ENCODE measurements at regions not wholly inside any gene's neighbourhood (a gene's known extent, or its start where the extent isn't known, plus 50 kb on each side); places are given as distances from the start of the nearest gene placed in this dataset.
"Not testable (repeated sequence)": the region's sequence is repeated elsewhere in the genome, so short reads cannot be mapped to it uniquely, and the experiment has no call there.

DNA sequence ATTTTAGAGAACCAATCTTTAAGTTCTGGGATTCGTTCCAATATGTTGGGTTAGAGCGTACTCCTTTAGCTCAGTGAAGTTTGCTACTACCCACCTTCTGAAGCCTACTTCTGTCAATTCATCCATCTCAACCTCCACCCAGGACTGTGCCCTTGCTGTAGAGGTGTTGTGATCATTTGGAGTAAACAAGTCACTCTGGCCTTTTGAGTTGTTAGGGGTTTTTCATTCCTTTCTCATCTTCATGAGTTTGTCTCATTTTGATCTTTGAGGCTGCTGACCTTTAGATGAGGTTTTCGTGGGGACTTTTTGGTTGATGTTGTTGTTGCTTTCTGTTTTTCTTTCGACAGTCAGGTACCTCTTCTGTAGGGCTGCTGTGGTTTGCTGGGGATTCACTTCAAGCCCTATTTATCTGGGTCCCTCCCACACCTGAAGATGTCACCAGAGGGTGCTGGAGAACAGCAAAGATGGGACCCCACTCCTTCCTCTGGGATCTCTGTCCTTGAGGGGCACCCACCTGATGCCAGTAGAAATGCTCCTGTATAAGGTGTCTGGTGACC, 158.4 kb downstream of the ANKRD36B start:
- CTCF ChIA-PET, POLR2A ChIA-PET: not testable (repeated sequence)

DNA sequence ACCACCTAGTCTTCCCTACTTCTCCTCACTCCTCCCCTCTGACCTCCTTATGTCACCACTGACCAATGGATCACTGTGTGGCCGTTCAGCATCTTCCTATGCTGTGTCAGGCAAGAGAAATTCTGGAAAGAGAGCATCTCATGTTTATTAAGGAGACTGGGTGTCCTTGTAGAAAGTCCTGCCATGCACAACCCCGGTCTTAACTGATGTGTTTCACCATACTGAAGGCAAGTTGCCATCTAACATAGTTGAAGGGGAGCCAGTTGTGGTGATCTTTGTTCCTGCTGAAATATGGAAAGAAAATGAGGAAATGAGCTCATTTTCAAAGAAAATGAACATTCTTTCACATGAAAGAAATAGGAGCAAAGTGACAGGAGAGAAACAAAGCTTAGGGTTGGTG, 167.3 kb downstream of the ANKRD36B start:
- CTCF ChIA-PET, POLR2A ChIA-PET: not testable (repeated sequence)

DNA sequence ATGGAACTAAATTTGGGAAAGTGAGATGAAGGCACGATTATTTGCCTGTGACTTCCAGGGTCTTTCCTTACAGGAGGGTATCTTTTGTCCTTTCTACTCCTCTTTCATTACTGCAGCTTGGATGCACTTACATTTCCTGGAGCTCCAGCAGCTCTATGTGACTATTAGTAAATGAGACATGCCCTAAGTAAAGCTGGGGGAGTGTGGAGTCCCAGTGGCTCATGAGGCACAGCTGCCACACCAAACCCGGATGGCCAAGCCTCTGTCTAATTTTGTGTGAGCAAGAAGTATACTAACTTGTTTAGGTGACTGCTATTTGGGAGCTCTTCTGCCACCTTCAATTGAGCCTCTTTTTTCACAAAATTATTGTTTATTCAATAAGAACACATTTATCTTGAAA, 183.3 kb downstream of the ANKRD36B start:
- CTCF ChIA-PET, POLR2A ChIA-PET: not testable (repeated sequence)

DNA sequence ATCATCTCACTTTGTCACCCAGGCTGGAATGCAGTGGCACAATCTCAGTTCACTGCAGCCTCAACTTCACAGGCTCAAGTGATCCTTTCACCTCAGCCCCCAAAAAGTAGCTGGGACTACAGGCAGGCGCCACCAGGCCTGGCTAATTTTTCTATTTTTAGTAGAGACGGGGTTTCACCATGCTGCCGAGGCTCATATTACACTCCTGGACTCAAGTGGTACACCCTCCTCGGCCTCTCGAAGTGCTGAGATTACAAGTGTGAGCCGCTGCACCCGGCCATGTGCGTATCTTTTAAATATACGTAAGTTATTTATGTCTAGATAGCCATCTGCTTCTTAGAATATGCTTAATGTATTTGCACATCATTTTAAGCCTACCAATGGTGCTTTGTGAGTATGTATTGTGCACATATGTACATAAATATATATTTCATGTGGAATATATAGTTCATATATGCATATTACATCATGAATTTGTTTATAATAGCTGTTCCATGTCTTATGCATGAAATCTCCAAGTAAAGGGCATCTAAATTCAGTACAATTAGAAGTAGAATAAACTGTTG, 184.4 kb downstream of the ANKRD36B start:
- POLR2A ChIA-PET, CTCF ChIA-PET: not testable (repeated sequence)

DNA sequence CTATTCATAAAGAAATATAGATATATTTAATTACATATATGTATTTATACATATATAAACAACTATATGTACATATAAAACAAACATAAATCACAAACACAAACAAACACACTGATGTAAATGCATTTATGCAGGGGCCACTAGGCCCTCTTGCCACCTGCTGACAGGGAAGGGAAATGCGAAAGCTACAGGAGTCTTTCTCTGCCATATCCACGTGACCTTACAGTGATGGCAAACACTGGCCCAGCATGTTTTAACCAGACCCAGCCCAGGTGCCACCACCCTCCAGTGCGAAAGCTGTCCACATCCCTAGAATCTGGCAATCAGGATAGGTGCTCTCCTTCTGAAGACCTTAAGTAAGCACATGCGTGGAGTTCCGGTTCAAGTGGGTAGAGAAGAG, 187.0 kb downstream of the ANKRD36B start:
- POLR2A ChIA-PET, CTCF ChIA-PET: not testable (repeated sequence)

DNA sequence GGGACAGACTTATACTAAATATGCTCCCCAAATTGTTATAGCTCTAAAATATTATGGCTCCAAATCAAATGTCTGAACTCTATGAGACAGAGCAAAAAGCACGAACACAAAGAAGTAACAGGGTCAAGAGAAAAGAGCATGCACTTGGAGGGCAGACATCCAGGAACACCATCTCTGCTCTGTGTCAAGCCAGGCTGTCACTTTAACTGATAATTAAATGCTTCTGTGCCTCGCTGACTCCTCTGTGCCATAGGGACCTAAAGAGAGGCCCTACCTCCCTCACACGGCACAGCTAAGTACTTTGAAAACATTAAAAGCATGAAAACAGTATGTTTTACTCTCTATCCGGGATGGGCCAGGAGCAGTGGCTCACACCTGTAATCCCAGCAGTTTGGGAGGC, 194.0 kb downstream of the ANKRD36B start:
- POLR2A ChIA-PET, CTCF ChIA-PET: not testable (repeated sequence)

DNA sequence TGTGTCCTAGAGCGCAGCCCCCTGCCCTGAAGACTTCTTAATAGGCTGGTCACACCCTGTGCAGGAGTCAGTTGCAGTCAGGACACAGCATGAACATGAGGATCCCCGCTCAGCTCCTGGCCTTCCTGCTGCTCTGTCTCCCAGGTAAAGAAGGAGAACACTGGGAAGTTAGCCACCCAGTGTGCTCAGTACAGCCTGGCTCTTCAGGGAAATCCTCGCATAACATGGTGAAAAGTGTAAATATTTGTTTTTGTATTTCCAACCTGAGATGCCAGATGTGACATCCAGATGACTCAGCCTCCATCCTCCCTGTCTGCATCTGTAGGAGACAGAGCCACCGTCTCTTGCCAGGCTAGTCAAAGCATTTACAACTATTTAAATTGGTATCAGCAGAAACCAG, 203.9 kb downstream of the ANKRD36B start:
- POLR2A ChIA-PET, CTCF ChIA-PET: not testable (repeated sequence)

DNA sequence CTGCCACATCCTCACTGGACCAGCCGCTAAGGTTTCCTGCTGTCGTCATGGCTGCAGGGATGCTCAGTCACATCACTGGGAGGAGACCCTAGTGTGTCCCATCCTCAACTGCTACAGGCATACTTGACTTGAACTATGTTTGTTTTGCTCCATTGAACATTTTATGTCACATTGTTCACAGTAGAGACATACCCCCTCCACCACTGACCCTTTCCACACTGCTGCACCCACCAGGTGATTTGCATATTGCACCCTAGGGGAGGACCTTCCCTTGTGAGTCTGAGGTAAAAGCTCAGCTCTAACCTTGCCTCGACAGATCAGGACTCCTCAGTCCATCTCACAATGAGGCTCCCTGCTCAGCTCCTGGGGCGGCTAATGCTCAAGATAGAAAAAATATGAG, 213.8 kb downstream of the ANKRD36B start:
- CTCF ChIA-PET, POLR2A ChIA-PET: not testable (repeated sequence)

DNA sequence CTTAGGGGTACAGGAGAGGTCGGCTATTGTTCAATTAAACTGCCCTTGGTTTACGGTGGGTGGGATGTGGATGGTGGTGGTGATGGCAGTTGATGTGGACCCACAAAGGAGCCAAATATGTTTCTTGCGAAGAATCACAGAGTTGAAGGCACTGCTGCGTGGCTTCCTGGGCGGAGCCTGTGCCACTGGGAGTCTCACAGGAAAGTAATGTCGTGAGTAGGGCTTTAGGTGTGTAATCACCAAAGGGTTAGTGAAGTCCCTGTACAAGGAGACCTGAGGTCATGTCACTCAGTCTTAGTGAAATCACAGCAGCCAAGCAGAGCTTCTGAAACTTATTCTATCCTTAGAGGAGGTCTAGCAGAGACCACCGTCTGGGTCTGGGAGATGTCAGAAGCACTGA, 215.3 kb downstream of the ANKRD36B start:
- POLR2A ChIA-PET, CTCF ChIA-PET: not testable (repeated sequence)

DNA sequence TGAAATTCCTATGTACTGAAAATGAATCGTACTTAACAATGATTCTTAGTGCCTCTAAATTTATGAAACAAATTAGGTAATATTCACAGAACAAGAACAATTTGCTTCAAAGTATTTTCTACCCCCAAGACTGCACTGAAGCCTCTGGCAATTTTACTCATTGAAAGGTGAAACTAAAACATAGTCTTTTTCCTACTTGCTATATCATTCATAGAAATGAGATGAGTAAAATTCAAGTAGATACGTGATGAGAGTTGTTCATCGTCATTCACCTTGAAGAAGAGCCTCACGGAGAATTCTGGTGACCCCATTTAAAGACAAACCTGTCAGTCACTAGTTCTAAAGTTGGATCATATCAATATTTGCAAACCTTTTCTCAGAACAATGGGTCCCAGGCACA, 226.5 kb downstream of the ANKRD36B start:
- CTCF ChIA-PET, POLR2A ChIA-PET: not testable (repeated sequence)

DNA sequence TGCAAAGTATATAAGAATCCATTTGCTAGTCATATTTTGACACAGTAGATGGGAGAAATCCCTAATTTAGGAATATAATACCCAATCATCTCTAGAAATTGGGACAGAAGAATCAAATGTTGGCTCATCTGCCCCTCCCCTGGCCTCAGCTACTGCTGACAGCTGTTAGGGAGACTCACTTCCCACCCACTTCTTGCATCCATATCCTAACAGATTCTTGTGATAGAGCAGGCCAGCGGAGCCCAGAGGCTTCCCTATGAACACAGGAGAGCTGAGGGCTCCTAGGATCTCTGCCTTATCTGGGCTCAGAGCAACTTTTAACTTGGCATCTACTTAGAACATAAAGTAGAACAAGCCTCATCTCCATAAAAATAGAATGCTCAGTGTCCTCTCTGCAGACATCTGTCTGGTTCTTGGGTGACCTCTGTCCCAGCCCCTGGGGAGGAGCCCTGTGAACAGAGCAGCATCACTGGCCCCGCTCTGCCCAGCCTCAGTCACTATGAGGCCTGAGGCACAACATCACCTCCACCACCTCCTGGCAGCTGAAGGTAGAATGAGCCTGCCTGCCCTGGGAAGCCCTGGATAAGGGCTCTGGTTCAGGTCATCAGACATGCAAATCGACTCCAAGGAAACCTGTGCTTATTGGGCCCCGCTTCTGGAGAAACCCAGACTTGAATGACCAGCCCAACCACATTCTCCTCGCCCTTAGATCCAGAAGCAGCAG, 229.7 kb downstream of the ANKRD36B start:
- POLR2A ChIA-PET: no interaction called here
- CTCF ChIA-PET: interaction anchor here (0.6 kb wide), 1 partner anchor 1069 kb away, joined by 3 read pairs; no protein-coding TSS in a partner anchor

DNA sequence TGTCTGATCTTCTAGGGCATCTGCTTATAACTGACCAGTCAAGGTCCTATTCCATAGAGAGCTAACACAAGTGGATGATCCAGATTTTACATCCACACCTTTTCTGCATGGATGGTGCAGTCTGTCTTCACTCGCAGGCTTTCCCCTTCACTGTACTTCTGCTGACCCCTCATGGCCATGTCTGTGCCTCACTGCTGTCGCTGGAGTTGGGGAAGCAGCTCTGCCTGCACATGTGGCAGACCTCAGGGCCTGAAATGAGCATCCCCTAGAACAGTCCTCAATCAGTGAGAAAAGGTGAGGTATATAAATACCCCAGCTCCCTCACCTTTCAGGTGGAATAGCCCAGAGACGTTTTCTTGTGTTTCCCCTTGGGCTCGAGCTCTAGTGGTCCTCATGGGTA, 233.8 kb downstream of the ANKRD36B start:
- CTCF ChIA-PET: no interaction called here

DNA sequence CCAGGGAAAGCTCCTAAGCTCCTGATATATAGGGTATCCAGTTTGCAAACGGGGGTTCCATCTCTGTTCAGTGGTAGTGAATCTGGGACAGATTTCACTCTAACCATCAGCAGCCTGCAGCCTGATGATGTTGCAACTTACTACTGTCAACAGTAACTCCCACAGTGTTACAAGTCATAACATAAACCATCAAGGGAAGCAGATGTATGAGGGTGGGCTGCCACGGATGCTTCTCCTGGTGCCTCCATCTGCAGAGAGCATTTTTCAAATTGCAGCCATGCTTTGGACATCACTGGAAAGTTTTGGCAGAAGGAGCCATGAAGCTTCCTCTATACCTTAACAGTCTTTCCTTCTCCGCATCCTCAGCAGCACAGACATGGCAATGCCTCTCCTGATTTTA, 234.5 kb downstream of the ANKRD36B start:
- ChIA-PET CTCF (no interaction called here), POLR2A (no interaction called here)

More for the DNA sequence above, 233.8 kb downstream of the ANKRD36B start:
- POLR2A ChIA-PET: no interaction called here

DNA sequence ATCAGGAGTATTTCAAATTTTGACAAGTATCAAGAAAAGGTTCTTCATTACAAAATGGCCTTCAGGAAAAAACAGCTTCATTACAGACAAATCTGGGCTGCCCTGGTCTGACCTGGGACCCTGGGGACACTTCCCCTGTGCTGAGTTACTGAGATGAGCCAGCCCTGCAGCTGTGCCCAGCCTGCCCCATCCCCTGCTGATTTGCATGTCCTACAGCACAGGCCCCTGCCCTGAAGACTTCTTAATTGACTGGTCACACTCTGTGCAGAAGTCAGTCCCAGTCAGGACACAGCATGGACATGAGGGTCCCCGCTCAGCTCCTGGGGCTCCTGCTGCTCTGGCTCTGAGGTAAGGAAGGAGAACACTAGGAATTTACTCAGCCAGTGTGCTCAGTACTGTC, 235.1 kb downstream of the ANKRD36B start:
- CTCF ChIA-PET: no interaction called here
- POLR2A ChIA-PET: no interaction called here

DNA sequence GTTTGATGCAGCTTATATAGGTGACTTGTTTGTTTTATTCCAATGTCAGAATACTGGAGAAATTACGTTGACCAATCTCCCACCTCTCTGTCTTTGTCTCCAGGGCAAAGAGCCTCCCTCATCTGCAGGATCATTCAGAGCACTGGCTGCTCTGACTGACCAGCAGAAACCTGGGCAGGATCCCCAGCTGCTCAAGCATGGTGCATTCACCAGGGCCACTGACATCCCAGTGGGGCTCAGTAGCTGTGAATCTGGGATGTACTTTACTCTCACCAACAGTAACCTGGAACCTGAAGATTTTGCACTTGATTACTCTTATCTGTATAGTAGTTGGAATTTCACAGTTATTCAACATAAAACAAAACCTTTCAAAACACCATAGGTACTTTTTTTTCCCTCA, 235.9 kb downstream of the ANKRD36 start:
- CTCF ChIA-PET: no interaction called here
- POLR2A ChIA-PET: no interaction called here

DNA sequence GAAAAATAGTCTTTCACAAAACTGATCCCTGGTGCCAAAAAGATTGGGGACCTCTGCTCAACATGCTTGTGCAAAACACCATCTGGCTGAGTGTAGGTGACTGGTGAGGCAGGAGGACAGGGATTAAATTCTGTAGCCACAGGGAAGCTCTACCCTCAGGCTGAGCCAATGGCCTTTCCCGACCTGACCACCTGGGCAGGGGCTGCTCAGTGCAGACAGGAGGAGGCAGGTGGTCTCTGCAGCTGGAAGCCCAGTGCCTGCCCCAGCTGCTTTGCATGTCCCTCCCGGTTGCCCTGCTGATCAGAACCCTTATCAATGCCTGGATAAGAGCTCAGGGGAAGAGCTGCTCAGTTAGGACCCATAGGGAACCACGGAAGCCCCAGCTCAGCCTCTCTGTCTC, 235.3 kb downstream of the ANKRD36 start:
- CTCF ChIA-PET: no interaction called here
- POLR2A ChIA-PET: no interaction called here

DNA sequence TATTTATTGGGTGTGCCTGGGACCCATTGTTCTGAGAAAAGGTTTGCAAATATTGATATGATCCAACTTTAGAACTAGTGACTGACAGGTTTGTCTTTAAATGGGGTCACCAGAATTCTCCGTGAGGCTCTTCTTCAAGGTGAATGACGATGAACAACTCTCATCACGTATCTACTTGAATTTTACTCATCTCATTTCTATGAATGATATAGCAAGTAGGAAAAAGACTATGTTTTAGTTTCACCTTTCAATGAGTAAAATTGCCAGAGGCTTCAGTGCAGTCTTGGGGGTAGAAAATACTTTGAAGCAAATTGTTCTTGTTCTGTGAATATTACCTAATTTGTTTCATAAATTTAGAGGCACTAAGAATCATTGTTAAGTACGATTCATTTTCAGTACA, 232.0 kb downstream of the ANKRD36 start:
- CTCF ChIA-PET, POLR2A ChIA-PET: not testable (repeated sequence)

DNA sequence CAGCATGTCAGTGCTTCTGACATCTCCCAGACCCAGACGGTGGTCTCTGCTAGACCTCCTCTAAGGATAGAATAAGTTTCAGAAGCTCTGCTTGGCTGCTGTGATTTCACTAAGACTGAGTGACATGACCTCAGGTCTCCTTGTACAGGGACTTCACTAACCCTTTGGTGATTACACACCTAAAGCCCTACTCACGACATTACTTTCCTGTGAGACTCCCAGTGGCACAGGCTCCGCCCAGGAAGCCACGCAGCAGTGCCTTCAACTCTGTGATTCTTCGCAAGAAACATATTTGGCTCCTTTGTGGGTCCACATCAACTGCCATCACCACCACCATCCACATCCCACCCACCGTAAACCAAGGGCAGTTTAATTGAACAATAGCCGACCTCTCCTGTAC, 220.7 kb downstream of the ANKRD36 start:
- POLR2A ChIA-PET, CTCF ChIA-PET: not testable (repeated sequence)

DNA sequence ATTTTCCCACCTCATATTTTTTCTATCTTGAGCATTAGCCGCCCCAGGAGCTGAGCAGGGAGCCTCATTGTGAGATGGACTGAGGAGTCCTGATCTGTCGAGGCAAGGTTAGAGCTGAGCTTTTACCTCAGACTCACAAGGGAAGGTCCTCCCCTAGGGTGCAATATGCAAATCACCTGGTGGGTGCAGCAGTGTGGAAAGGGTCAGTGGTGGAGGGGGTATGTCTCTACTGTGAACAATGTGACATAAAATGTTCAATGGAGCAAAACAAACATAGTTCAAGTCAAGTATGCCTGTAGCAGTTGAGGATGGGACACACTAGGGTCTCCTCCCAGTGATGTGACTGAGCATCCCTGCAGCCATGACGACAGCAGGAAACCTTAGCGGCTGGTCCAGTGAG, 219.2 kb downstream of the ANKRD36 start:
- CTCF ChIA-PET, POLR2A ChIA-PET: not testable (repeated sequence)

DNA sequence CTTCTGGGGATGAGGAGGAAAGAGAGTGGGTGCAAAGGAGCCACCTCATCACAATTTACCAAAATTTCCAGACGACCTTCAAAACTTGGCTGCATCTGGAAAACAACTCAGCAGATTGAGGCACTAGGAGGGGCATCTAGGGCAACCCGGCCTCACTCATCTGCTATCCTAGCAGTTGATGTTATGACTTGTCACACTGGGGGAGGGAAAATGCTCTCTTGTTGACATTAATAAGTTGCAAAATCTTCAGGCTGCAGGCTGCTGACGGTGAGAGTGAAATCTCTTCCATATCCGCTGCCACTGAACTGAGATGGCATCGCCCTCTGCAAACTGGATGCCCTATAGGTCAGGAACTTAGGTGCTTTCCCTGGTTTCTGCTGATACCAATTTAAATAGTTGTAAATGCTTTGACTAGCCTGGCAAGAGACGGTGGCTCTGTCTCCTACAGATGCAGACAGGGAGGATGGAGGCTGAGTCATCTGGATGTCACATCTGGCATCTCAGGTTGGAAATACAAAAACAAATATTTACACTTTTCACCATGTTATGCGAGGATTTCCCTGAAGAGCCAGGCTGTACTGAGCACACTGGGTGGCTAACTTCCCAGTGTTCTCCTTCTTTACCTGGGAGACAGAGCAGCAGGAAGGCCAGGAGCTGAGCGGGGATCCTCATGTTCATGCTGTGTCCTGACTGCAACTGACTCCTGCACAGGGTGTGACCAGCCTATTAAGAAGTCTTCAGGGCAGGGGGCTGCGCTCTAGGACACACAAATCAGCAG, 209.2 kb downstream of the ANKRD36 start:
- CTCF ChIA-PET, POLR2A ChIA-PET: not testable (repeated sequence)

DNA sequence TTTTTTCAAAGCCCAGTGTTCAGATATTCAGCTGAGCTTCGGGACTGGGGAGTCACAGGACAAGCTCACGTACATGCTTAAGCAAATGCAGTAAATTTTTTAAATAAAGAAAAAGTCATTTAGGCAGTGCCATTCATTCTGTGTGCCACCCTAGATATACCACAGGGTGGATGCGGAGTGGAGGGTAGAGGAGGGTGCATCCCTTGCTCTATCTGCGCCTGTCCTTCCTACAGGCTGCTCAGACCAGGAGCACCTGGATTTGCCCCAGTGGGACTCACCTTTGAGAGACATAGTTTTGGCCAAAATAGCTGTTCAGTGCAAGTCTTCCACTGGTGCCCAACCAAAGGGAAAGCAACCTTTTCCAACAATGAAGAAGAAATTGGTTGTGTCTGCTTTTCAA, 202.4 kb downstream of the ANKRD36 start:
- CTCF ChIA-PET, POLR2A ChIA-PET: not testable (repeated sequence)
